COLO668 (cell line): ENCODE measurements at regions not wholly inside any gene's neighbourhood (a gene's known extent, or its start where the extent isn't known, plus 50 kb on each side); places are given as distances from the start of the nearest gene placed in this dataset.

Experiments used
- DNase-seq: peaks from one replicate; lab custom pipeline; 2025; ENCODE audit not compliant: unreplicated experiment; lab: John Stamatoyannopoulos, UW

DNA sequence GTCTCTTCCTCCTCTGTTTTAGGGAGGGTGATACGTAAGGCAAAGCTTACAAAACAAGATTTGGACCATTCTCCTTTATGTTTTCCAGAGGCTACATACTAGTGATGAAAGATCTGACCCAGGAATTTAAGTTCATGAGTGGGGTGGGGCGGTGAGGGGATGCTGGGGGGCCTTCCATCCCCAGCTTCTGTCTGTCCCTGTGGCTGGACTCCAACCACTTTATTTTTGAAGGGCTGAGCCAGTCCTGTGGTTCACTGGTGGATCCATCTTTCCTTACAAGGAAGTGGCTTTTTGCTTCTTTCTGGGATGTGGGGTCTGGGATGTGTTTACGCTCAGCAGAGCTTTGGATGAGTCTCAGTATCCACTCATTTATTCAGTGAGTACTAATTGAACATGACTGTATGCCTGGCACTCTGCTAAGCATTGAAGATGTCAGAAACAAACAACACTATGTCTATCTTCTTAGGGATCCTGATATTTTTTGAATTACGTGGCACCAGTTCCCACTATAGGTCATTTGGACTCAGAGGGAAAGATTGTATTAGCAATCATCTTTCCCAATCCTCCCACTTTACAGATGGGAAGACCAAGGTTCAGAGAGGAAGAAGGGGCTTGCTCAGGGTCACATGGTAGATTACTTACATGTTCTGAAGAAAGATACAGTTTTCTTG lies 291.8 kb upstream of the TBX3 start:
- no peak for DNase-seq

DNA sequence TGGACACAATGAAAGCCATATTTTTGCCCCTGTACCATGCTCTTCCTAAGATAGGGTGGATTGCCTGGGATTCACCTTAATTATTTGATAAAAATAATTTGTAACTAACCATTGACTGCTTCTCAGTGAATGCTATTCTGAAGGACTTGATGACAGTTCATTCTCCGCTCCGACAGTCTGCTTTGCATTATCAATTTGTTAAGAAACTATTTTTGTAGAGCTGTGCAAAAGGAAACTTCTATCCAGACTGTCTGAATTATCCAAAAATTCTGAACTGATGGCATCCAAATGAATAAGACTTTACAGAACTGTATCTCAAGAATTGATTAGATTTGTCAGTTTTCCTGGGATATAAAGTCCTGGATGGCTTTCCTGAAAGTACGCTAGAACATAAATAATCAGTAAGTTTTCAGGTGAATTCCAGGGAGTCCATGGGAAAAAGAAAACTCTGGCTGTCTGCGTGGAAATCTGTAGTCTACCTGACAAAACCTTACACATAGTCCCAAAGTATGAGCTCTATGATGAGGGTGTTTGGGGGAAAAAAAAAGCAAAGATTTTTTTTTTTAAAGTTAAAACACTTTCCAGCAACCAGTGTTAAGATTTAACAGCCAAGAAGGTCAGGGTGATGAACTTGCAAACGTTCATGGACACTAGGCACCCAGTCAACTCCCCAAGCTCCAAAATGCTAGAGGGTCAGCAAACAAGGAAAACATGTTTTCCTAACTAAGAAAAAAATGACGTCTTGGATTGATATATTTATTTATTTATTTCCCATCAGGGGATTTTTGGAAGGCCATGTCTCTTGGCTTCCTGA lies 291.1 kb upstream of the TBX3 start:
- no peak for DNase-seq

- DNase-seq = no peak
Observed at GRCh38 chr12:114974333-114974732, 290.4 kb upstream of the TBX3 start.

- no peak for DNase-seq
Observed at GRCh38 chr12:114968727-114969126, 284.8 kb upstream of the TBX3 start.

- DNase-seq = no peak
Observed at GRCh38 chr12:114967151-114967550, 283.2 kb upstream of the TBX3 start.

- no peak for DNase-seq
Observed at GRCh38 chr12:114964841-114965240, 280.9 kb upstream of the TBX3 start.

DNA sequence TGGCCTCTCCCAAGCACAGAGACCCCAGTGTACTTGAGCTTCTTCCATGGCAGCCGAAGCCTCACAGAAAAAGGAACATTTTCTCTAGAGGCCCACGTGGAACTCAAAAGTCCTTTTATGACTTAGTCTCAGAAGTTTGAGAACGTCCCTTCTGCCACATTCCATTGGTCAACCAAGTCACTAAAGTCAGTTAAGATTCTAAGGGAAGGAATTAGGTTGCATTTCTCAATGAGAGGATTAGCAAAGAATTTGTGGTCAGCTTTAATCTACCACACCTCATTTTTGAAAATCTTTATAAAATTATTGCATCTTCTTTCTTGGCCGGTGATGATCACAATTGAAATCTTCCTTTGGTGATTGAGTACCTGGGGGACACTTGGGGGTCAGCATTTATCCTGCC lies 279.9 kb upstream of the TBX3 start:
- DNase-seq = no peak

DNA sequence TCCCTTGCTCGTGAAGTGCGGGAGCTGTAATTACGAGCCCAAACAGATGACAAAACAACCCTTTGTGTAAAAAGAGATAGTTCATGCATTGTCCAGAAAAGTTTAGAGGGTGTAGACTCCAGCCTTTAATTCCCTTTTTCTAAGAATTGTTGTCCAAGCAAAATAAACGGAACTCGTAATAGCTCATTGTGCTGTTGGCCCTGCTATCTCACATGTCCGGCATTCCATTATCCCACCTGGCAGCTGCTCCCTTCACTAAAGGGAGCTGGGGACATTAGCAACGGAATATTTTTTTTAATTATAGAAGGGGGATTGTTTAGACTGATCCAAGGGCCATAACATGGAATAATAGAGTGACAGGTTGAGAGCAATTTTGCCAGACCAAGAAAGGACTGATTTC lies 277.5 kb upstream of the TBX3 start:
- DNase-seq = no peak

GRCh38 chr12:114958538-114958937 lies 274.6 kb upstream of the TBX3 start:
- DNase-seq = no peak

GRCh38 chr12:114957225-114957624 lies 273.2 kb upstream of the TBX3 start:
- DNase-seq = no peak

DNA sequence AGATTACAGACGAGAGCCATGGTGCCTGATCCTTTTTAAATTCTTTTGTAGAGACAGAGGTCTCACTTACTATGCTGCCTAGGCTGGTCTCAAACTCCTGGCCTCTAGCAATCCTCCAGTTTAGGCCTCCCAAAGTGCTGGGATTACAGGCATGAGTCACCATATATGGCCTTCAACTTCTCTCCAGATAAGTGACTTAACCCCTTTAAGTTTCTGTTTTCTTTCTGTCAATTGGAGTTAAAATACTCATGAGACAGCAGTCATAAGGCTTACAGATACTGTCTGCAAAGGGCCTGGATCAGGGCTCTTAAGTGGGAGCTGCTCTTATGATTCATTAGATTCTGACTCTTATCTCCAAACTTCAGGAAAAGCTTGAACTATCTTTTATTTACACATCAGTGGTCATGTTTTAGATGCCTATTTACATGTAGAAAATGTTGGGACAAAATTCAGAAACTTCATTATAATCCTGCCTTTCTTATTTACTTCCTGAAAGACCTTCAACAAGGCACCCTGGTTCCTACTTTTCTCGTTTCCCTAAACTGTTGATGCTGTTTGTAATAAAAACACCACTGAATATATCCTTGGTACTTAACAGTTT lies 271.5 kb upstream of the TBX3 start:
- no peak for DNase-seq

- DNase-seq = no peak
Observed at GRCh38 chr12:114954511-114955055, 270.6 kb upstream of the TBX3 start.

DNA sequence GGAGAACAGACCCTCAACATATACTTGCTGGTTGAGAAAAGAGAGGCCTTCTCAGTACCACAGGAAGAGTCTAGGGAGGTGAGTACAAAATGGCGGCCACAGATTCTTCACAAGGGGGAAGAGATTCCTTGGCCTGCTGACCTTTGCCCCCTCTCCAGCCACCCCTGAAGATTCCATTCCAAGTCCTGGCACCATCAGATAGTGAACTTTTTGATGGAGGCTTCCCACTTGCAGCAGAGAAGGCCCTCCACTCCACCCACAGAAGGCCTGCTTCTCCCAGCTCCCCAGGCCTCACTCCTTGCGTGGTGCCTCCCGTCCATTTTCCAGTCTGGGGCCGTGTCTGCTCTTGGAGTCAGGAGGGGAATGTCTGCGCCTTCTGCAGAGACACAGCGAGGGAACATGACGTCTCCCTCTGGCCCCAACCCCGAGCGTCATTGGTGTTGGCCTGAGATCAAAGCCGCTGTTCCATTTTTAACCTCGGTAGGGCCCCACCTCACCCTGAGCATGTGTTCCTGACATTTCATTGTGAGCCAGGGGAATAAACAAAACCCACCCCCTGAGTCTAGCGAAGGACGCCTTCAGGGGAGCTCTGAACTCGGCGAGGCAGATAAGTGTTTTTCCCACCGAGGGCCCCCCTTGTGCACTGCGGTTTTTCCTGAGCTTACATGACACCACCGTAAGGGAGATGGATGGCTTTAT lies 268.7 kb upstream of the TBX3 start:
- DNase-seq = no peak

DNA sequence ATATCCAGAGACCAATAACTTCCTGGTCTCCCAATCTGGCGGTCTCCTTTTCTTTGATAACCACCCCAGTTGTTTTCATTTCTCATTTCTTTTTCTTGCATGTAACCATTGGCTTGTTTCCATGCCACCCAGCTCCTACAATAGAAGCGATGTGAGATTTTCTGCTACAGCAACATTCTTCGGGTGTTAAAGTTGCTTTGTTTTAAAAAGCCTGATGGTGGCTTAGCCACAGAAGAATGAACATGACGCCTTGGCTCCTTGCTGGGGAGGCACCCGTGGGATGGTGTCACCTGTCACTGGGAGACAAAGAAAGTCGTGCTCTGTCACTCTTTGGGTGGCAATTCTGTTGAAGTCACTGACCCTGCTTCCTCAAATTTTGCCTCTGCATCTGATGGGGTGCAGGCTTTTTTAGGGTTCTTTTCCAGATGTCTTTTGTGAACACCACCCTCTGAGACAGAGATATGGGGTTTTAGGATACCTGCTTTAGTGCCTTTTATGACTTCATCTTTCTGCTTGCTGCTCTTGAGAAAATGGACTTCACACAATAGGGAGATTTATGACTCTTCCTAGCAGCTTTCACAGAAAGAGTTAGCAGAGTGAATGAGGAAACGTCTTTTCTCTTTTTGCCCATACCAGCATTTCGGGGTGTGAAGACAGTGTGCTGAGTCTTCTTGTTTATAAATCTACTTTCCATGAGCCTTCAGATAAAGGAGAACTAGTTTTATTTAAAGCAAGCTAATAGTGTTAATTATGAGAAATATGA lies 265.3 kb upstream of the TBX3 start:
- DNase-seq = no peak

DNA sequence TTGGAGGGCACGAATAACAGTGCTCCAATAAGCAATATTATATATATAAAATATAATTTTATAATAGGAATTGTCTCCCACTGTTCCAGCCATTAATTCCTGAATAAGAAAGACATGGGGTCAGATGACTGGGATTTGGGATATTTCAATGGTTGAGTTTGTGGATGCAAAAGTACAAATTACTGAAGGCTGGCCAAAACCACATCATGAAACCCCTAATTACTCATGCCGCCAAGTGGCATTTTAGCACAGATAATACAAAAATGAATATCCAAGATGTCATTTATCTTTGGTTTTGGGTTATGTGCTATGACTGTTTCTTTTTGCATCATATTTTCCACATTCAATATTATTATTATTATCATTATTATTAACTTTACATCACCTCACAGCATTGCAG lies 261.4 kb upstream of the TBX3 start:
- DNase-seq = no peak

GRCh38 chr12:114944736-114945135 lies 260.8 kb upstream of the TBX3 start:
- no peak for DNase-seq

DNA sequence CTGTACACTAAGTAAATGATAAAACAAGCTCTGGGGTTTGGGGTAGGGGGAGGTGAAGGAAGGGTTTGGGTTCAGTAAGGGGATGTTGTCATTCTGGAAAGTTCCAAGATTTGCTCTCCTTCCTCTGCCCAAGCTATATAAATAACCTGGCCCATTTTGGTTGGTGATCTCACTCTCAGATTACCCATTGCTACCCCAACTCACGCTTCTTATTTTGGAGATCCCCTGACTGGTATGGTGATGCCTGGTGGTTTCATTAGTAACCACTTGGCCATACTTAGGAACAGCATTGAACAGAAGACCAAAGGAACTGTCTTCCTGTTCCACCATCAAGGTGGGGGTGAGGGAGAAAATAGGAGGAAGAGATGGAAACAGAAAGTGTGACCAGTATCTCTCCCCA lies 259.6 kb upstream of the TBX3 start:
- DNase-seq = no peak

- no peak for DNase-seq
Observed at GRCh38 chr12:114938487-114939210, 254.7 kb upstream of the TBX3 start.

DNA sequence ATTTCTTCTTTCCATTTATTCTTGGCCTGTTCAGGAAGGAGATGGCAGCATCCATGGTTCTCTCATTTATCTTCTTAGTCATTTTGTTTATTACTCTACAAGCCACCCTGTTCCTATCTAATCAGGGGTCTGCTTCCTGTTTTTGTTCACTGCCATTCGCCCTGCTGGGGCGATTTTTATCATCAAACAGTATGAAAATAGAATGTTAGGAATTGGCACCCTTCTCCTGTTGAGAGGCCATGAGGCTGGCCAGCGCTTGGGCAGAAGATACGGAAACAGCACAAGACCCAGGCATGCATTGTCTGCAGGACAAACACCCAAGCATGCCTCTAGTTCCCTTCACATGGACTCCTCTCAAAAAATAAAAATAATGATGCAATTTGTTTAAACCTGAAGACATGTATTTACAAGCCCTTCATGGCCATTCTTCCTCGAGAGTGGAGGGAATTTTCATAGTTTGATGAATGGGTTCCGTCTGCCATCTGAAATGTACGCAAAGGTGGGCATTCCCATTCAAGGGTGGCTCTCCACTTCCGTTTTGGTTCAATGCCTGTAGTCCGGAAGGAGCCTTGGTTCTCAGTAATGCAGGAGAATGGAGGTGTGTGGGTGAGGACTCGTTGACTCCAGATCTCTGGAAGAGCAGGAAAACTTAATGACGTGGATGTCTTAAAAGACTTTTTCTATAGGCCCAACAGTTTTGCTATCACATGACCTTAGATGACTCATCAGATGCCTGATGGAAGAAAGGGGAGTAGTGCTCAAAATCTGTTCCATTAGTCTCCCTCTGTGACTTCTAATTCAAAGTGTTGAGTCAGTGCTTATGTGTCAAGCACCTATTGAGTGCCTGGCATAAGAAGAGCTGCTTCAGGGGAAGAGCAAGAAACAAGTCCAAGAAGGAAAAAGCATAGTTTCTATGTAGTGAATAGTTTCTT lies 252.4 kb upstream of the TBX3 start:
- no peak for DNase-seq
